DOHH2 (cell line): ENCODE measurements at regions not wholly inside any gene's neighbourhood (a gene's known extent, or its start where the extent isn't known, plus 50 kb on each side); places are given as distances from the start of the nearest gene placed in this dataset.

Source experiments
- H3F3A ChIP-seq: fragments of 200-600 bp; sonication (generic), shearing (Covaris generic); 2 replicates; pipeline ENCODE4 v1.6.0; 2016; ENCODE audit warnings: antibody characterized with exemption, mild to moderate bottlenecking; ENCODE audit not compliant: control insufficient read depth, insufficient read depth
- H3K27ac ChIP-seq: fragments of 200-600 bp; sonication (generic); 2 replicates; pipeline ENCODE4 v1.5.1; 2014; ENCODE audit warnings: low read depth, mild to moderate bottlenecking, low read length, moderate library complexity
- H3K27me3 ChIP-seq: fragments of 200-600 bp; sonication (generic); 2 replicates; pipeline ENCODE4 v1.6.1; 2014; ENCODE audit warnings: mild to moderate bottlenecking, low read length, mixed read lengths; ENCODE audit not compliant: control insufficient read depth
- H3K36me3 ChIP-seq: fragments of 200-600 bp; sonication (generic); 2 replicates; pipeline ENCODE4 v1.6.1; 2014; ENCODE audit warnings: mild to moderate bottlenecking, low read length, moderate library complexity, mixed read lengths; ENCODE audit not compliant: control insufficient read depth
- H3K4me1 ChIP-seq: fragments of 200-600 bp; sonication (generic); 2 replicates; pipeline ENCODE4 v1.6.1; 2014; ENCODE audit warnings: mild to moderate bottlenecking, low read length, mixed read lengths; ENCODE audit not compliant: control insufficient read depth
- H3K4me2 ChIP-seq: fragments of 200-600 bp; sonication (generic); 2 replicates; pipeline ENCODE4 v1.6.0; 2014; ENCODE audit warnings: mild to moderate bottlenecking, low read length, moderate library complexity
- H3K4me3 ChIP-seq: fragments of 200-600 bp; sonication (generic); 2 replicates; pipeline ENCODE4 v1.5.1; 2014; ENCODE audit warnings: mild to moderate bottlenecking, low read length, mixed read lengths
- H3K79me2 ChIP-seq: fragments of 200-600 bp; sonication (generic); 2 replicates; pipeline ENCODE4 v1.6.1; 2014; ENCODE audit warnings: mild to moderate bottlenecking, low read length, mixed read lengths; ENCODE audit not compliant: control insufficient read depth
- H3K9me2 ChIP-seq: fragments of 200-600 bp; sonication (generic); replicated peaks from 2 replicates; pipeline ENCODE4 v1.6.1; 2014; ENCODE audit warnings: mild to moderate bottlenecking, low read length, mixed read lengths; ENCODE audit not compliant: control insufficient read depth
- H3K9me3 ChIP-seq: fragments of 200-600 bp; sonication (generic); 2 replicates; pipeline ENCODE4 v1.6.1; 2014; ENCODE audit warnings: antibody characterized with exemption, low read length, mixed read lengths; ENCODE audit not compliant: control insufficient read depth, insufficient read depth
- H4K20me1 ChIP-seq: fragments of 200-600 bp; sonication (generic); 2 replicates; pipeline ENCODE4 v1.6.0; 2014; ENCODE audit warnings: low read depth, mild to moderate bottlenecking, antibody characterized with exemption, low read length, moderate library complexity; ENCODE audit not compliant: control insufficient read depth, insufficient read depth
- EZH2phosphoT487 ChIP-seq: fragments of 200-600 bp; sonication (generic); IDR thresholded peaks from 2 replicates; pipeline ENCODE4 v1.6.1; 2017; ENCODE audit warnings: borderline replicate concordance, mild to moderate bottlenecking, antibody characterized with exemption, low read length, moderate library complexity, mixed read lengths
- TF ChIP-seq, protein P1 (sequence below): fragments of 200-600 bp; sonication (generic); IDR thresholded peaks from one replicate; pipeline ENCODE4 v1.5.1; 2014; ENCODE audit warnings: antibody characterized with exemption, mild to moderate bottlenecking, low read depth, low read length; ENCODE audit not compliant: poor library complexity, severe bottlenecking

- Histone ChIP-seq H3K9me2 (no peaks in the 10 kb centered on the region), H3F3A (no peaks in the 10 kb centered on the region), H3K4me1 (no peaks in the 10 kb centered on the region), H3K79me2 (no peaks in the 10 kb centered on the region), H3K27ac (no peak overlapping the region), H3K4me2 (no peak overlapping the region), H3K27me3 (peaks cover 3% of the 10 kb centered on the region; the same call in 1 of the 2 replicates), H3K36me3 (no peaks in the 10 kb centered on the region), H3K9me3 (no peaks in the 10 kb centered on the region), H4K20me1 (no peaks in the 10 kb centered on the region), H3K4me3 (no peak overlapping the region)
- TF ChIP-seq, protein P1, sequence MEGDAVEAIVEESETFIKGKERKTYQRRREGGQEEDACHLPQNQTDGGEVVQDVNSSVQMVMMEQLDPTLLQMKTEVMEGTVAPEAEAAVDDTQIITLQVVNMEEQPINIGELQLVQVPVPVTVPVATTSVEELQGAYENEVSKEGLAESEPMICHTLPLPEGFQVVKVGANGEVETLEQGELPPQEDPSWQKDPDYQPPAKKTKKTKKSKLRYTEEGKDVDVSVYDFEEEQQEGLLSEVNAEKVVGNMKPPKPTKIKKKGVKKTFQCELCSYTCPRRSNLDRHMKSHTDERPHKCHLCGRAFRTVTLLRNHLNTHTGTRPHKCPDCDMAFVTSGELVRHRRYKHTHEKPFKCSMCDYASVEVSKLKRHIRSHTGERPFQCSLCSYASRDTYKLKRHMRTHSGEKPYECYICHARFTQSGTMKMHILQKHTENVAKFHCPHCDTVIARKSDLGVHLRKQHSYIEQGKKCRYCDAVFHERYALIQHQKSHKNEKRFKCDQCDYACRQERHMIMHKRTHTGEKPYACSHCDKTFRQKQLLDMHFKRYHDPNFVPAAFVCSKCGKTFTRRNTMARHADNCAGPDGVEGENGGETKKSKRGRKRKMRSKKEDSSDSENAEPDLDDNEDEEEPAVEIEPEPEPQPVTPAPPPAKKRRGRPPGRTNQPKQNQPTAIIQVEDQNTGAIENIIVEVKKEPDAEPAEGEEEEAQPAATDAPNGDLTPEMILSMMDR: no peak
- no peak for TF ChIP-seq EZH2phosphoT487
Measured at GRCh38 chr16:50478075-50478772, 70.0 kb upstream of the NKD1 start.

DNA sequence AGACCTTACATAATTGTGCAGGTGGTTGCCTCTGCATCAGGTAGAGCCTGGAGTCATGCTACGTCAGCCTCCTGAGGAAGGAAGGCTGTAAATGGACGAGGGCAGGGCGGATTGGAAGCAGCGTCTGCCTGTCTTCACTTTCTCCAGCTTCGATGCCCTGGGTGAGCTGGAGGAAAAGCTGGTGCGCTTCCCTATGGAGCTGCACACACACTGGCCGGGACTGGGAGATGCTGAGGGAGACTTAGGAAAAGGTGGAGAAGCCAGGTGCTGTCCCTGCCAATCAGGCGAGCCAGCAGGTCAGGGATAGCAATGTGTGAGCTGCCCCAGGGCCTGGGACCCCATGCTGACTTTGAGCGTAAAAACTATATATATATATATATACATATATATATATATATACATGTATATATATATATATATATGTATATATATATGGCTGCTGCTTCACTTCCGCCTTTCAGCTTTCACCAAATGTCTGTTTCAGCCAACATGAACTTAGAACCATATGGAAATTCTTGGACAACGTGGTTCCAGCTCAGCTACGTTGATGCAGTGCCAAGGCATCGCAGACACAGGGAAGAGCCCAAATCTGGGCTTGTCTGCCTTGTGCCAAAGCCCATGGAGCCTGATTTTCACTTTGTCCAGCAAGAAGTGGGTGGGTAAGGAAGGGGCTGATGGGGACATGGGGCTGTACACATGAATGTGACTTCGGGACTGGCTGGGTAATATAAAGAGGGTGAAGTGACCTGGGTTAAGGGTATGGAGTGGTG lies 71.5 kb upstream of the NKD1 start:
- H3K4me2 ChIP-seq: no peak overlapping the region
- H3F3A ChIP-seq: no peaks in the 10 kb centered on the region
- no peaks in the 10 kb centered on the region for H3K79me2 ChIP-seq
- H3K9me2 ChIP-seq: no peaks in the 10 kb centered on the region
- H3K4me1 ChIP-seq: no peaks in the 10 kb centered on the region
- H3K36me3 ChIP-seq: no peaks in the 10 kb centered on the region
- H3K4me3 ChIP-seq: no peak overlapping the region
- TF ChIP-seq, protein P1: no peak
- TF ChIP-seq EZH2phosphoT487: no peak
- no peaks in the 10 kb centered on the region for H4K20me1 ChIP-seq
- no peaks in the 10 kb centered on the region for H3K9me3 ChIP-seq
- H3K27me3 ChIP-seq: peaks cover 3% of the 10 kb centered on the region; the same call in 1 of the 2 replicates
- H3K27ac ChIP-seq: no peak overlapping the region

DNA sequence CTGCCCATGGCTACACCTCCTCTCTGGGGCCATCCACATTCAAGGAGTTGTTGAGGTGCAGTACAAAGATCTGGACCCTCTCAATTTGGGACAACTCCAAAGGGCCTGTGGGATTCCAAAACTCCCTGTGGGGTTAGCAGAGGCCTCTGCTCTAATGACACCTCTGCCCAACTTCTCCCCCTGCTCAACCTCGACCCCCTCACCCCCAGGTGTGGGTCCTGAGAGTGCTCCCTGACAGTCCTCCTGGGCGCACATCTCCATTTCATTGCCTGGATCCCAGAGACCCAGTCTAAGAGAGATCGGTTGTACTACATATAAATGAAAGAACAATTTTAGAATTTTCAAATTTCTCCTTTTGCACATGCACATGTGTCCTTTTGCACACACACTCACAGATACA lies 73.0 kb upstream of the NKD1 start:
- H3K9me3 ChIP-seq: no peaks in the 10 kb centered on the region
- H3K4me1 ChIP-seq: no peaks in the 10 kb centered on the region
- H3K79me2 ChIP-seq: no peaks in the 10 kb centered on the region
- TF ChIP-seq, protein P1: no peak
- no peak for TF ChIP-seq EZH2phosphoT487
- no peak overlapping the region for H3K4me3 ChIP-seq
- no peaks in the 10 kb centered on the region for H3F3A ChIP-seq
- H3K4me2 ChIP-seq: no peak overlapping the region
- H3K27me3 ChIP-seq: peaks cover 3% of the 10 kb centered on the region; the same call in 1 of the 2 replicates
- no peaks in the 10 kb centered on the region for H4K20me1 ChIP-seq
- no peaks in the 10 kb centered on the region for H3K9me2 ChIP-seq
- no peaks in the 10 kb centered on the region for H3K36me3 ChIP-seq
- H3K27ac ChIP-seq: no peak overlapping the region
